HG03025 (cell line): ENCODE measurements at regions not wholly inside any gene's neighbourhood (a gene's known extent, or its start where the extent isn't known, plus 50 kb on each side); places are given as distances from the start of the nearest gene placed in this dataset.
"Not testable (repeated sequence)": the region's sequence is repeated elsewhere in the genome, so short reads cannot be mapped to it uniquely, and the experiment has no call there.

Source experiments
- ATAC-seq: cut with Tn5 transposase; IDR thresholded peaks from one replicate; pipeline ENCODE4 v1.9.1; 2021; ENCODE audit warnings: mild to moderate bottlenecking, moderate library complexity; ENCODE audit not compliant: unreplicated experiment, low FRiP score

GRCh38 chr5:54825005-54825404 lies 160.4 kb downstream of the ESM1 start:
- no peak for ATAC-seq

DNA sequence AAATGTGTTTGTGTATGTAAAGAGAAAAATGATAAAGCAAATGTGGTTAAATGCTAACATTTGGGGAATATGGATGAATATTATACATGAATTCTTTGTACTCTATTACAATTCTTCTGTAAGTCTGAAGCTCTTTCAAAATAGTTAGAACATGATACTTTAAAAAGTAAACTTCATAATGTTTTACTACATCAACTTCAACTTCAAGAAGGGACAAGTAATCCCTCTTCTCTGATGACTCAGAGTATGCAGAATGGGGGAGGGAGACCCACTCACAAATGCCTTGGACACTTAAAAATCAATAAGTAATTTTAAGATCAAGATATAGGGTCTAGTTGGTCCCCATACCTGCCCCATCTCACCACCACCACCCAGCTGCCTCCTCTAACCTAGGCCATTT lies 162.4 kb downstream of the ESM1 start:
- no peak for ATAC-seq

- no peak for ATAC-seq
These were observed 163.1 kb downstream of the ESM1 start for GRCh38 chr5:54822324-54822687.

- no peak for ATAC-seq
These were observed 163.7 kb downstream of the ESM1 start for GRCh38 chr5:54821445-54822323.

- no peak for ATAC-seq
These were observed 164.9 kb downstream of the ESM1 start for GRCh38 chr5:54820346-54821134.

- no peak for ATAC-seq
These were observed 178.0 kb downstream of the ESM1 start for GRCh38 chr5:54807421-54807820.

- no peak for ATAC-seq
These were observed 180.9 kb downstream of the ESM1 start for GRCh38 chr5:54804521-54804920.

DNA sequence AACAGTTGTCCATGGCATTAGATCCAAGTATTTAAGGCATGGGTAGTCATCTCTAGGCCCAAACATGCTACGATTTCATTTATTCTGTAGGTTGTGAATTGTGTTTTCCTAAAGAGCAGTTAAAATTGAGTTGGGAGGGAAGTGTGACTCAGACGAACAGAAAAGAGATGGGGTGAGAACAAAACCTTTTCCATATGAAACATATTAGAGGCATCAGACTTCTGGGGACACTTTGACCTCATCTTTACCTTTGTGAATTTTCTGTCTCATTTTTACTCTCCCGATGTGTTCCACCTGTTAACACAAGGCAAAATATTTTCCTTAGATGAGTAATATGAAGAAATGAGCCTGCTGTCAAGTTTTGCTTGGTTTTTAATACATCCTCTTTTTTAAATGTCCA lies 181.3 kb downstream of the ESM1 start:
- no peak for ATAC-seq

DNA sequence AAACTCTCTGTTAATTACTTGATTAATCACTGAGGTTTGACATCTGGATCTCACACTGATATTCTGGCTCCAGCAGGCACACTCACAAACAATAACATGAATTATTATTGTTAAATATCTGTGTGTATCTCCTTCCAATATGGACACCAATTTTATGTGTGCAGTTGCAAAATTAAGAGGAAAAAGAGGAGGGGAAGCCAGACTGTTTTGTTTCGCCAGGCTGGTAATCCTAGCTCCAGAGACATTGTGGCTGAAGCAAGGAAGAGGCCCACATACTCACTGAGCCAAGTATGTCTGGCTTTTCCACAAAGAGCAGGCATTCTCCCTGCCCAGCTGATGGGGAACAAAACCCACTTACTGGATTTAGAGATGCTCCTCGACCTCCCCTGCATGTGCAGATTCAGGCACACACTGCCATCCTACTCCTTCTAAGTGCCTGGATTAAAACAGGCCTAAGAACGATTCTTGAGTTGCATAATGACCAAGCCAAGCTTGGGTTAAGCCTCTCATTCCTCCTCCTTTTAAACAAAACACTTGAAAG lies 181.9 kb downstream of the ESM1 start:
- no peak for ATAC-seq

DNA sequence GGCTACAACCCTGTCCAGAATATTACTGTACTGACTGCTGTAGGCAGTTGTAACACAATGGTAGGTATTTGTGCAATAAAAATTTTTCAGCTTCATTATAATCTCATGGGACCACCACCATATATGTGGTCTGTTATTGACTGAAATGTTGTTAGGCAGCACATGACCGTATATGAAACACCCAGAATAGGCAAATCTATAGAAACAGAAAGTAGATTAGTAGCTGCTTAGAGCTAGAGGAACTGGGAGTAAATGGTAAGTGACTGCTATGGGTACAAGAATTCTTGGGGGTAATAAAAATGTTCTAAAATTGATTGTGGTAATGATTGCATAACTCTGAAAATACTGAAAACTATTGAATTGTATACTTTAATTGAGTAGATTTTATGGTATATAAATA lies 185.7 kb downstream of the ESM1 start:
- peak; percentile 84 for ATAC-seq

GRCh38 chr5:54795777-54796176 lies 189.6 kb downstream of the ESM1 start:
- ATAC-seq = no peak

GRCh38 chr5:54795284-54795683 lies 190.1 kb downstream of the ESM1 start:
- no peak for ATAC-seq

DNA sequence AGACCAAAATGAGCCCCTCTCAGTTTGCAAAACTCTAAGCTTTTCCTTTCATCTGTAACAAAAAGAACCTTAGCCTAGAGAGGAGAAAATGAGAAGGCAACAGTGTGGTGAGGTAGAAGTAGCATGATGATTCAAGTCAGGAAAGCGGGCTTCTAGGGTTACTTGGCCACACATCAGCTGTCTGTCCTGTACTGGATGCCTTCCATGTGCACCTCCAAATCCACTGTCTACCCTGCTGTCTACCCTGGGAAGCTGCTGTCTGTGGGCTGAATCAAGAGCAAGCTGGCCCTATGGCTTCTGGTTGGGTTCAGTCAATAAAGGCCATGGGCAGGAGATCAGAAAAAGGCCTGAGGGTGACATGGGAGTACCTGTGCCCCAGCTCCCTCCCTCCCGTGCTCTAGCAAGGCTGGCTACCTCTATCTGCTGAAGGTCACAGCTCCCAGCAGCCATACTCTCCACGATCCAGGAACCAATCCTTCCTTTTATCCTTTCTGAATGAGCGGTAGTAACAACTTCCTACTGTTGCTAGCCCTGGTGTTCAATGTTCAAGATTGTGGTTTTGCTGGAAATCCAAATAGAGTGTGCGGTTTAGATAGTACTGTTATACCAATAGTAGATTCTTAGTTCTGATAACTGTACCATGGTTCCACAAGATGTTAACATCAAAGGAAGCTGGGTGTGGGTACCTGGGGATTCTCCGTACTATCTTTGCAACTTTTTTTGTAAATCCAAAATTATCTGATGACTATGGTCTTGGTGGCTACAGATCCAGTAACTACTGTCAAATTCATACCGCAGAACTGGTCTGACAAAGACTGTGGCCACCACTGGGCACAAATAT lies 191.0 kb downstream of the ESM1 start:
- ATAC-seq = no peak

GRCh38 chr5:54793468-54794134 lies 191.8 kb downstream of the ESM1 start:
- ATAC-seq = no peak

DNA sequence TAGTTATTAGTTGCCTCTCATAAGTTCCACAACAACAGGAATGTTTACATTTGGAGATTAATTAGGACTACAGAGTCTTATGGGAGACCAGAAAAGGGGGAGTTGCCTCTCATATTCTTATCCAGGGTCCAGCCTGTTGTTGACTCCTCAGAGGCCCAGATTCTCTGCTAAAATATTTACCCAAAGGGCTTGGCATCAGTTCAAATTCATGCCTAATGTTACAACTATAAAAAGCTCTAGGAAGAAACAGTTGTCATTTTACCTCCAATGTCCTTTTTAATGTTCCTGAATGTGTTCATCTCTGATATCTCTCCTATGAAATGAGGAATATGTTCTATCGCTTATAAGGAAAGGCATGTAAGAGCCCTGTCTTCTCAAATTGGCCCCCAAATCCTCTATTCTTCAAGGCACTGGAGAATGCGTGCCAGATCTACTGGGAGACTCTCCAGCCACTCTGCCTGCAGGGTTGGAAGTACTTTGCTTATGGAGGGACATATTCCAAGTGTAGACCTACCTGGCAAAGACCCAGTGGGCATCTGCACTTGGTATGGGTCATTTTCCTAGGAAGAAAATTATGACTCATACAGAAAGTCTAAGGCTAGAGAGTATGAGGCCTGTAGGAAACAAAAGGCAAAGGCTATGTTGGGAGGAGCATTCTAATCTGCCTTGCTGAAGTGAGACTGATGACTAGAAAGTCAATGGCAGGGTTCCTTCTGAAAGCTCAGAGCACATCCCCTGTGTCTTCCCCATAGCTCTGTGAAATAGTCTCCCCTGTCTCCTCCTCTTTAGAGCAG lies 192.6 kb downstream of the ESM1 start:
- no peak for ATAC-seq

- not testable (repeated sequence) for ATAC-seq
These were observed 197.5 kb downstream of the ESM1 start for GRCh38 chr5:54787910-54788309.

- ATAC-seq = peak; percentile 97
These were observed 199.4 kb downstream of the ESM1 start for GRCh38 chr5:54785729-54786591.

DNA sequence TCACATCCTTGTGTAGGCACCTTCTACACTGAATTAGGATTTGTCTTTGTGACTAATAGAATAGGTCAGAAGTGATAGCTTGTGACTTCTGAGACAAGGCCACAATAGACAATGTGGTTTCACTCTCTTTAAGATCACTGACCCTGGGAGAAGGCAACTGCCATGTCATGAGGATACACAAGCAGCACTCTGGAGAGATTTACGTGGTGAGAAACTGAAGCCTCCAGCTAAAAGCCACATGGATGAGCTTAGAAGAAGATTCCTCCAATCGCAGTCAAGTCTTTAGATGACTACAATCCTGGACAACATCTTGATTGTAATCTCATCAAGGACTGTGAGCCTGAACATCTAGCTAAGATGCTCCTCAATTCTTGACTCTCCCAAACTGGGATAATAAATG lies 206.6 kb downstream of the ESM1 start:
- no peak for ATAC-seq
